ENCODE measurements at regions not wholly inside any gene's neighbourhood (a gene's known extent, or its start where the extent isn't known, plus 50 kb on each side); places are given as distances from the start of the nearest gene placed in this dataset.

GRCh38 chr18:78801011-78801410 is 178.6 kb upstream of the SALL3 start:
- Histone ChIP-seq H3K9me3 (ENCODE audit: control insufficient read depth in 2 of 2, insufficient read depth in 1 of 2, low read depth in 1 of 2, low read length in 1 of 2) (peaks cover 0 to 7% of the 10 kb centered on the region in 2 donors), H3K27me3 (ENCODE audit: control insufficient read depth in 1 of 2, insufficient read depth in 2 of 2, low read length in 2 of 2) (no peaks in the 10 kb centered on the region), H3K36me3 (ENCODE audit: control insufficient read depth in 2 of 2, insufficient read depth in 2 of 2, low read length in 1 of 2) (no peaks in the 10 kb centered on the region), H3K4me3 (ENCODE audit: low read depth in 1 of 2, low read length in 2 of 2) (no peak overlapping the region), H3K27ac (ENCODE audit: low read depth in 2 of 2, low read length in 1 of 2) (no peak overlapping the region), H3K4me1 (ENCODE audit: control insufficient read depth in 2 of 2, insufficient read depth in 2 of 2, low read length in 1 of 2) (no peaks in the 10 kb centered on the region)
- 80 to 82% methylated on average over 7 of the region's 7 CpGs for WGBS, 2 donors

GRCh38 chr18:78803104-78803503 is 176.5 kb upstream of the SALL3 start:
- Histone ChIP-seq H3K9me3 (ENCODE audit: control insufficient read depth in 2 of 2, insufficient read depth in 1 of 2, low read depth in 1 of 2, low read length in 1 of 2) (peaks cover 0 to 3% of the 10 kb centered on the region in 2 donors), H3K36me3 (ENCODE audit: control insufficient read depth in 2 of 2, insufficient read depth in 2 of 2, low read length in 1 of 2) (no peaks in the 10 kb centered on the region), H3K27me3 (ENCODE audit: control insufficient read depth in 1 of 2, insufficient read depth in 2 of 2, low read length in 2 of 2) (no peaks in the 10 kb centered on the region), H3K4me1 (ENCODE audit: control insufficient read depth in 2 of 2, insufficient read depth in 2 of 2, low read length in 1 of 2) (no peaks in the 10 kb centered on the region), H3K27ac (ENCODE audit: low read depth in 2 of 2, low read length in 1 of 2) (no peak overlapping the region), H3K4me3 (ENCODE audit: low read depth in 1 of 2, low read length in 2 of 2) (no peak overlapping the region)
- WGBS, 2 donors: 83 to 85% methylated on average over 9 of the region's 9 CpGs

GRCh38 chr18:78804206-78805030 is 175.2 kb upstream of the SALL3 start:
- H3K36me3 ChIP-seq (ENCODE audit: control insufficient read depth in 2 of 2, insufficient read depth in 2 of 2, low read length in 1 of 2): no peaks in the 10 kb centered on the region
- WGBS, 2 donors: 92 to 94% methylated on average over 26 of the region's 26 CpGs

GRCh38 chr18:78805840-78806239 is 173.8 kb upstream of the SALL3 start:
- no peaks in the 10 kb centered on the region for H3K27me3 ChIP-seq (ENCODE audit: control insufficient read depth in 1 of 2, insufficient read depth in 2 of 2, low read length in 2 of 2)
- no peaks in the 10 kb centered on the region for H3K36me3 ChIP-seq (ENCODE audit: control insufficient read depth in 2 of 2, insufficient read depth in 2 of 2, low read length in 1 of 2)
- H3K4me1 ChIP-seq (ENCODE audit: control insufficient read depth in 2 of 2, insufficient read depth in 2 of 2, low read length in 1 of 2): no peaks in the 10 kb centered on the region
- H3K9me3 ChIP-seq (ENCODE audit: control insufficient read depth in 2 of 2, insufficient read depth in 1 of 2, low read depth in 1 of 2, low read length in 1 of 2): peaks cover 0 to 7% of the 10 kb centered on the region in 2 donors
- 63 to 69% methylated on average over 8 of the region's 8 CpGs for WGBS, 2 donors
- H3K4me3 ChIP-seq (ENCODE audit: low read depth in 1 of 2, low read length in 2 of 2): no peak overlapping the region
- no peak overlapping the region for H3K27ac ChIP-seq (ENCODE audit: low read depth in 2 of 2, low read length in 1 of 2)

More at GRCh38 chr18:78804206-78805030, 175.2 kb upstream of the SALL3 start:
- H3K4me1 ChIP-seq (ENCODE audit: control insufficient read depth in 2 of 2, insufficient read depth in 2 of 2, low read length in 1 of 2): no peaks in the 10 kb centered on the region
- H3K4me3 ChIP-seq (ENCODE audit: low read depth in 1 of 2, low read length in 2 of 2): no peak overlapping the region
- H3K9me3 ChIP-seq (ENCODE audit: control insufficient read depth in 2 of 2, insufficient read depth in 1 of 2, low read depth in 1 of 2, low read length in 1 of 2): peaks cover 0 to under 1% of the 10 kb centered on the region in 2 donors
- no peaks in the 10 kb centered on the region for H3K27me3 ChIP-seq (ENCODE audit: control insufficient read depth in 1 of 2, insufficient read depth in 2 of 2, low read length in 2 of 2)
- H3K27ac ChIP-seq (ENCODE audit: low read depth in 2 of 2, low read length in 1 of 2): no peak overlapping the region

GRCh38 chr18:78807668-78808067 is 171.9 kb upstream of the SALL3 start:
- Histone ChIP-seq H3K4me3 (ENCODE audit: low read depth in 1 of 2, low read length in 2 of 2) (no peak overlapping the region), H3K27me3 (ENCODE audit: control insufficient read depth in 1 of 2, insufficient read depth in 2 of 2, low read length in 2 of 2) (no peaks in the 10 kb centered on the region), H3K4me1 (ENCODE audit: control insufficient read depth in 2 of 2, insufficient read depth in 2 of 2, low read length in 1 of 2) (no peaks in the 10 kb centered on the region), H3K27ac (ENCODE audit: low read depth in 2 of 2, low read length in 1 of 2) (no peak overlapping the region), H3K36me3 (ENCODE audit: control insufficient read depth in 2 of 2, insufficient read depth in 2 of 2, low read length in 1 of 2) (no peaks in the 10 kb centered on the region), H3K9me3 (ENCODE audit: control insufficient read depth in 2 of 2, insufficient read depth in 1 of 2, low read depth in 1 of 2, low read length in 1 of 2) (peaks cover 0 to 13% of the 10 kb centered on the region in 2 donors)
- WGBS, 2 donors: 87 to 91% methylated on average over 5 of the region's 5 CpGs

GRCh38 chr18:78809845-78810244 is 169.8 kb upstream of the SALL3 start:
- peaks cover 0 to 13% of the 10 kb centered on the region in 2 donors for H3K9me3 ChIP-seq (ENCODE audit: control insufficient read depth in 2 of 2, insufficient read depth in 1 of 2, low read depth in 1 of 2, low read length in 1 of 2)
- H3K27ac ChIP-seq (ENCODE audit: low read depth in 2 of 2, low read length in 1 of 2): no peak overlapping the region
- peaks cover 0 to 6% of the 10 kb centered on the region in 2 donors for H3K27me3 ChIP-seq (ENCODE audit: control insufficient read depth in 1 of 2, insufficient read depth in 2 of 2, low read length in 2 of 2)
- H3K36me3 ChIP-seq (ENCODE audit: control insufficient read depth in 2 of 2, insufficient read depth in 2 of 2, low read length in 1 of 2): no peaks in the 10 kb centered on the region
- H3K4me1 ChIP-seq (ENCODE audit: control insufficient read depth in 2 of 2, insufficient read depth in 2 of 2, low read length in 1 of 2): no peaks in the 10 kb centered on the region
- WGBS, 2 donors: 93 to 97% methylated on average over 13 of the region's 13 CpGs
- H3K4me3 ChIP-seq (ENCODE audit: low read depth in 1 of 2, low read length in 2 of 2): no peak overlapping the region

GRCh38 chr18:78810706-78811105 is 168.9 kb upstream of the SALL3 start:
- Histone ChIP-seq H3K27ac (ENCODE audit: low read depth in 2 of 2, low read length in 1 of 2) (no peak overlapping the region), H3K4me1 (ENCODE audit: control insufficient read depth in 2 of 2, insufficient read depth in 2 of 2, low read length in 1 of 2) (no peaks in the 10 kb centered on the region), H3K9me3 (ENCODE audit: control insufficient read depth in 2 of 2, insufficient read depth in 1 of 2, low read depth in 1 of 2, low read length in 1 of 2) (peaks cover 0 to 13% of the 10 kb centered on the region in 2 donors), H3K27me3 (ENCODE audit: control insufficient read depth in 1 of 2, insufficient read depth in 2 of 2, low read length in 2 of 2) (peaks cover 0 to 6% of the 10 kb centered on the region in 2 donors), H3K4me3 (ENCODE audit: low read depth in 1 of 2, low read length in 2 of 2) (no peak overlapping the region), H3K36me3 (ENCODE audit: control insufficient read depth in 2 of 2, insufficient read depth in 2 of 2, low read length in 1 of 2) (no peaks in the 10 kb centered on the region)
- WGBS, 2 donors: 93 to 95% methylated on average over 18 of the region's 18 CpGs

- H3K36me3 ChIP-seq (ENCODE audit: control insufficient read depth in 2 of 2, insufficient read depth in 2 of 2, low read length in 1 of 2): no peaks in the 10 kb centered on the region
- peaks cover 0 to 6% of the 10 kb centered on the region in 2 donors for H3K27me3 ChIP-seq (ENCODE audit: control insufficient read depth in 1 of 2, insufficient read depth in 2 of 2, low read length in 2 of 2)
- no peak overlapping the region for H3K27ac ChIP-seq (ENCODE audit: low read depth in 2 of 2, low read length in 1 of 2)
- H3K4me3 ChIP-seq (ENCODE audit: low read depth in 1 of 2, low read length in 2 of 2): no peak overlapping the region
- H3K4me1 ChIP-seq (ENCODE audit: control insufficient read depth in 2 of 2, insufficient read depth in 2 of 2, low read length in 1 of 2): no peaks in the 10 kb centered on the region
- peaks cover 0 to 13% of the 10 kb centered on the region in 2 donors for H3K9me3 ChIP-seq (ENCODE audit: control insufficient read depth in 2 of 2, insufficient read depth in 1 of 2, low read depth in 1 of 2, low read length in 1 of 2)
- WGBS, 2 donors: 71 to 75% methylated on average over 9 of the region's 9 CpGs
These were observed 167.6 kb upstream of the SALL3 start for GRCh38 chr18:78812067-78812466.

GRCh38 chr18:78813156-78813555 is 166.5 kb upstream of the SALL3 start:
- 85 to 89% methylated on average over 18 of the region's 18 CpGs for WGBS, 2 donors
- Histone ChIP-seq H3K4me3 (ENCODE audit: low read depth in 1 of 2, low read length in 2 of 2) (no peak overlapping the region), H3K27me3 (ENCODE audit: control insufficient read depth in 1 of 2, insufficient read depth in 2 of 2, low read length in 2 of 2) (peaks cover 0 to 6% of the 10 kb centered on the region in 2 donors), H3K36me3 (ENCODE audit: control insufficient read depth in 2 of 2, insufficient read depth in 2 of 2, low read length in 1 of 2) (no peaks in the 10 kb centered on the region), H3K9me3 (ENCODE audit: control insufficient read depth in 2 of 2, insufficient read depth in 1 of 2, low read depth in 1 of 2, low read length in 1 of 2) (peaks cover 0 to 13% of the 10 kb centered on the region in 2 donors), H3K27ac (ENCODE audit: low read depth in 2 of 2, low read length in 1 of 2) (no peak overlapping the region), H3K4me1 (ENCODE audit: control insufficient read depth in 2 of 2, insufficient read depth in 2 of 2, low read length in 1 of 2) (no peaks in the 10 kb centered on the region)
